GM10248 (cell line): ENCODE measurements at regions not wholly inside any gene's neighbourhood (a gene's known extent, or its start where the extent isn't known, plus 50 kb on each side); places are given as distances from the start of the nearest gene placed in this dataset.

ENCODE experiments used
- CTCF ChIA-PET: fragments of 300-600 bp; sonication (Branson Sonifier 250); formaldehyde crosslinking; extraction: SDS; loops from one replicate; lab custom pipeline; 2021; ENCODE audit warnings: antibody characterized with exemption; lab: Yijun Ruan, JAX
- POLR2A ChIA-PET: fragments of 350-650 bp; sonication (Branson Sonifier 250); formaldehyde crosslinking; extraction: SDS; loops from one replicate; lab custom pipeline; 2020; ENCODE audit warnings: antibody characterized with exemption; lab: Yijun Ruan, JAX
- DNase-seq: peaks from one replicate; pipeline ENCODE4 v3.0.0; 2012; ENCODE audit errors: extremely low spot score
- TF ChIP-seq, protein P1 (sequence below): IDR thresholded peaks from 2 replicates; pipeline ENCODE4 v1.5.1; 2012; ENCODE audit warnings: mild to moderate bottlenecking, low read depth; ENCODE audit errors: extremely low read depth, missing control alignments, control extremely low read depth

DNA sequence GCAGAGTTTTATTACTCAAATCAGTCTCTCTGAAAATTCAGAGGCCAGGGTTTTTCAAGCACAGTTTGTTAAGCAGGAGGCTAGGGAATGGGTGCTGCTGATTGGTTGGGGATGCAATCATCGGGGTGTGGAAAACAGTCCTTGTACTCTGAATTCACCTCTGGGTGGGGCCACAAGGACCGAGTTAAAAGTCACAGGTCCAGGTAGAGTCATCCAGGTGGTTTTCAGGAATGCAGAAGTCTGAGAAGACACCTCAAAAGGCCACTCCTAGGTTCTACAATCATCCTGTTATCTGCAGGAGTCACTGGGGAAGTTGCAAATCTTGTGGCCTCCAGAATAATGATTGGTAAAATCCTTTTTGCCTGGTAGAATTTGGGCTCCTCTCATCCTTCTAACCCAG is 371.2 kb upstream of the SULF2 start:
- CTCF ChIA-PET = no interaction called here

DNA sequence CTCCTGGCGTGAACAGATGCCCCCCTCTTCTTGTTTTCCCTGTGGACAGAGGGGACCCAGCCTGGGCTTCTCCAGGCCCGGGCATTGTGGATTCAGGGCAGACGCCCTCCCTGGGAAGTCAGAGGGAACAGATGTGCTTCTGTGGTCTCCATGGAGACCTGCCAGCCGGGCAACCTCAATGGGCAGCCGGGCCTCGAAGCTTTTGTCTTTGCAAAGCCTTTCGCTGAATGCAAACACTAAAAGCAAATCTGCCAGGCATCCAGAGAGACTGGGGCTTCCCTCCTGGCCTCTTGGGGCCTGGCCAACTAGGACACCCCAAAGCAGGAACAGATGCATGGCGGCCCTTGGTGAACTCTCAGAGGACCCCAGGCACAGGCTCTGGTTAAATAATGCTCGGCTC is 370.0 kb upstream of the SULF2 start:
- ChIA-PET CTCF (no interaction called here), POLR2A (no interaction called here)
- TF ChIP-seq, protein P1, sequence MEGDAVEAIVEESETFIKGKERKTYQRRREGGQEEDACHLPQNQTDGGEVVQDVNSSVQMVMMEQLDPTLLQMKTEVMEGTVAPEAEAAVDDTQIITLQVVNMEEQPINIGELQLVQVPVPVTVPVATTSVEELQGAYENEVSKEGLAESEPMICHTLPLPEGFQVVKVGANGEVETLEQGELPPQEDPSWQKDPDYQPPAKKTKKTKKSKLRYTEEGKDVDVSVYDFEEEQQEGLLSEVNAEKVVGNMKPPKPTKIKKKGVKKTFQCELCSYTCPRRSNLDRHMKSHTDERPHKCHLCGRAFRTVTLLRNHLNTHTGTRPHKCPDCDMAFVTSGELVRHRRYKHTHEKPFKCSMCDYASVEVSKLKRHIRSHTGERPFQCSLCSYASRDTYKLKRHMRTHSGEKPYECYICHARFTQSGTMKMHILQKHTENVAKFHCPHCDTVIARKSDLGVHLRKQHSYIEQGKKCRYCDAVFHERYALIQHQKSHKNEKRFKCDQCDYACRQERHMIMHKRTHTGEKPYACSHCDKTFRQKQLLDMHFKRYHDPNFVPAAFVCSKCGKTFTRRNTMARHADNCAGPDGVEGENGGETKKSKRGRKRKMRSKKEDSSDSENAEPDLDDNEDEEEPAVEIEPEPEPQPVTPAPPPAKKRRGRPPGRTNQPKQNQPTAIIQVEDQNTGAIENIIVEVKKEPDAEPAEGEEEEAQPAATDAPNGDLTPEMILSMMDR = no peak
- no peak for DNase-seq

More for the DNA sequence above, 371.2 kb upstream of the SULF2 start:
- TF ChIP-seq, protein P1 = no peak
- POLR2A ChIA-PET = no interaction called here
- DNase-seq = no peak

DNA sequence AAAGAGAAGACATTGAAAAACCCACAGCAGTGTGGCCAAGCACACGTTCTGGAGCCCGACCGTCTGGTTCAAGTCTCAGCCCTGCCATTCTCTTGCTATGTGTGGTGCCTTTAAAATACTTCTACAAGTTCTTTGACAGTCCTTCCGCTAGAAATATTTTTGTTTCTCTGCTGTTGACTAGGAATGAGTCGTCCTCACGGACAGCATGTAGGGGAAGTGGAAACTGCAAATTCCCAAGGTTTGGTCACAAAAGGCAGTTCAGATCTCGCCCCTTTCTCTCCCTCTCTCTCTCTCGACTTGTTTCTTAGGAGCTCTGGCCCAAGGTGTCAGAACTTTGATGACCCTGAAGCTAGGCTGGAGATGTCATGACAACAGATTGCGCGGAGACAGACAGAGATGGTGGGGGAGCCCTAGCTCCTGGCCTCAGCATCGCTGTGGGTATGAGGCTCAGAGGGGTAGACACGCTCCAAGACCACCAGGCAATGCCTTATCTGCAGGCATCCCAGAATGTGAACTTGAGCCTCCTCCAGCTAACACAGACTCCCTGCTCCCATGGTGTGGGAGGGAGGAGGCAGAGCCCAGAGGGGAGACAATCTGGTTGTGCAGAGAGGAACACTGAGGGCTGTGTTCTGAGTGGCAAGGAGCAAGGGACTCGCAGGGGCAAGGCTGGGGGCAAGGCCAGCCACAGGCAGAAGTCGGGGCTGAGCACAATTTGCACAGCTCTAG is 368.9 kb upstream of the SULF2 start:
- POLR2A ChIA-PET = no interaction called here
- CTCF ChIA-PET = no interaction called here
- TF ChIP-seq, protein P1 = no peak
- no peak for DNase-seq

DNA sequence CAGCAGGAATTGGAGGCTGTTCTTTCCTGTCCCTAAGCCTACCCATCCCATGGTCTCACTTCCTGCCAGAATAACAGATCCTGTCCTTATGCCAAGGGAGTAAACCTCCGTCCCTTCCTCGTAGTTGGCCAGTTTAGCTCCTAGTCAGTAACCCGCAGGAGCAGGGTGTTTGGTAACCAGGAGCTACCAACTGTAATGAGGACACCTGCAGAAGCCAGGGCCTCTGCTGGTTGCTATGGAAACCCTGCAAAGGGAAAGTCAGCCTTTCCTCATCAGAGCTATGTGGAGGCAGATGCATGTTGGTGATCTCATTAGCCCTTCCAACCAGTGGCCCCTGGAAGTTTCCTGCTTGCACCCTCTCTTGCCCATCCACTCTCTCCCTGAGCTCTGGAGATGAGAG is 368.2 kb upstream of the SULF2 start:
- no peak for DNase-seq
- TF ChIP-seq, protein P1 = no peak
- POLR2A ChIA-PET = no interaction called here
- CTCF ChIA-PET = no interaction called here

DNA sequence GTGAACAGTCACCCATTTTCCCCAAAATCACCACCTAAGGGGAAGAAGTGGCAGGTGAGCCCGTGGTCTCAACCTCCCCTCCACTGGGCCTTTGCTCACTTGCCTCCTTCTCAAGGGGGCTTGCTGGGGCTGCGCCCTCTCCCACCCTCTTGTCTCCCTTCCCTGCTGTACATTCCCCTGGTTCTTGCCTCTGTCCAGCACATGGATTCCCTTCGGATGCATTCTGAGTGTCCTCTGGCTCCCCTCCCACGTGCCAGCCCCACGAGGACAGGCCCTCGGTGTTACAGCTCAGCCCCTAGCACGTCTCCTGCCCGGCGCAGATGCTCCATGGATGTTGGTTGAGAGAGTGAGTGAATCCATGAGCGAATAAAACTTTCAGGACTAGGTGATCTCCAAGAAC is 367.8 kb upstream of the SULF2 start:
- DNase-seq = no peak
- ChIA-PET POLR2A (no interaction called here), CTCF (no interaction called here)
- TF ChIP-seq, protein P1 = no peak

DNA sequence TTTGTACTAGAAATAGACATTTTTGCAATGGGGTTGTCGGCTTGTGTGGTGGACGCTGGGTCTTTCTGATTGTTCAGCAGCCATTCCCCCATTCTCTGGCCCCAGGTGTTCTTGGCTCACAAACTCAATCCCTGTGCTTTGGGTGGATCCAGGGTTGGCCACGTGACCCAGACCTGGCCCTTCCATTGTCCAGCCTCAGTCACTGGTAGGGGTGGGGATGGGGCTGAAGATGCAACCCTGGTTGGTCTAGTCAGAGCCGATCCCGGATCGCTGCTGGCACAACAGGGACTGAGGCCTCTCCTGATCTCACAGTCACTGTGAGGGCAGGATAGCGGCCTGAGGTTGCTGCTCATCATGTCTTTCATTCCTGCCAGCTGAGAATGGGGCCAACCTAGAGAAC is 365.3 kb upstream of the SULF2 start:
- ChIA-PET POLR2A (no interaction called here), CTCF (no interaction called here)
- TF ChIP-seq, protein P1 = no peak
- no peak for DNase-seq

DNA sequence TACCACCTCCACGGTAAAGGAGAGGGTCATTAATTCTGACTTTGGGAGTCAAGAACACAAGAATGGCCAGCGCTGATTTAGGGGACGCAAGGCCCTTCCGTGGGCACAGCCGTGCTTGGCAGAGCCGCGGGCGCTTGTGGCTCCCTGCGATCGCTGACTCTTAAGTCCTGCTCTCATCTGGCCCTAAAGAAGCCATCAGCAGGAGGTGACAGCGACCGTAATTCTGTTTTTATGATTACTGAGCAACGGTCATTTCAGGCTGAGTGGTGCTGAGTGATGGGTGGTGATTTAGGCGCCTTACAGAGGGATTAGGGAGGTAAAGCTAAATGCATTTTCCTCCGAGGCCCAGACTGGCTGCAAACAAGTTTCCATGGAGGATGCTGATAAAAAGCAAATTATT is 364.6 kb upstream of the SULF2 start:
- no peak for DNase-seq
- TF ChIP-seq, protein P1 = no peak
- POLR2A ChIA-PET = no interaction called here
- CTCF ChIA-PET = interaction anchor here (1.3 kb wide), 1 partner anchor 13 kb away, joined by 3 read pairs; no protein-coding TSS in a partner anchor
